ENCODE measurements at regions not wholly inside any gene's neighbourhood (a gene's known extent, or its start where the extent isn't known, plus 50 kb on each side); places are given as distances from the start of the nearest gene placed in this dataset.
"Not testable (repeated sequence)": the region's sequence is repeated elsewhere in the genome, so short reads cannot be mapped to it uniquely, and the experiment has no call there.

- not testable (repeated sequence) for TF ChIP-seq CTCF (conservative IDR thresholded peaks at IDR 0.05); ZFX (IDR thresholded peaks at IDR 0.05)
Measured at GRCh38 chr17:26996146-26996916, 297.6 kb upstream of the WSB1 start.

Data from C4-2B (cell line).